OCI-LY7 (cell line): ENCODE measurements at regions not wholly inside any gene's neighbourhood (a gene's known extent, or its start where the extent isn't known, plus 50 kb on each side); places are given as distances from the start of the nearest gene placed in this dataset.

Experiments used
- BruUV-seq: library from RNA; stranded (reverse); fragments of 400-500 nt; replicated peaks from 2 replicates; lab custom pipeline; 2021; lab: Mats Ljungman, UMichigan
- CTCF ChIA-PET: fragments of 300-600 bp; sonication (Branson Sonifier 250); formaldehyde crosslinking; loops from one replicate; lab custom pipeline; 2022; ENCODE audit warnings: antibody characterized with exemption; ENCODE audit not compliant: unreplicated experiment; lab: Charles Lee
- POLR2A ChIA-PET: fragments of 300-600 bp; sonication (Branson Sonifier 250); formaldehyde crosslinking; loops from one replicate; lab custom pipeline; 2022; ENCODE audit warnings: antibody characterized with exemption; lab: Charles Lee
- DNase-seq: peaks from one replicate; pipeline ENCODE4 v3.0.0-alpha.2; 2015; ENCODE audit warnings: low spot score
- H2AFZ ChIP-seq: fragments of 200-600 bp; sonication (generic), shearing (Covaris generic); 2 replicates; pipeline ENCODE4 v1.6.1; 2014; ENCODE audit warnings: mild to moderate bottlenecking, antibody characterized with exemption, low read length, moderate library complexity
- H3K27ac ChIP-seq: fragments of 200-600 bp; sonication (generic); 2 replicates; pipeline ENCODE4 v1.5.1; 2014; ENCODE audit warnings: mixed run types, low read depth, mild to moderate bottlenecking, moderate library complexity, low read length, inconsistent platforms; ENCODE audit not compliant: poor library complexity, severe bottlenecking
- H3K36me3 ChIP-seq: fragments of 200-600 bp; sonication (generic); 2 replicates; pipeline ENCODE4 v1.6.1; 2014; ENCODE audit warnings: mild to moderate bottlenecking, antibody characterized with exemption, low read length, moderate library complexity, mixed read lengths; ENCODE audit not compliant: insufficient read depth
- H3K4me1 ChIP-seq: fragments of 200-600 bp; sonication (generic); 2 replicates; pipeline ENCODE4 v1.5.1; 2014; ENCODE audit warnings: mild to moderate bottlenecking, low read length; ENCODE audit not compliant: insufficient read depth, poor library complexity, severe bottlenecking
- H3K4me2 ChIP-seq: fragments of 200-600 bp; sonication (generic); 2 replicates; pipeline ENCODE4 v1.6.1; 2014; ENCODE audit warnings: mild to moderate bottlenecking, low read length
- H3K4me3 ChIP-seq: fragments of 200-600 bp; sonication (generic); 2 replicates; pipeline ENCODE4 v1.5.1; 2014; ENCODE audit warnings: mild to moderate bottlenecking, low read depth, low read length; ENCODE audit not compliant: poor library complexity, severe bottlenecking
- H3K79me2 ChIP-seq: fragments of 200-600 bp; sonication (generic); 2 replicates; pipeline ENCODE4 v1.6.1; 2016; ENCODE audit warnings: low read depth, mild to moderate bottlenecking, low read length, moderate library complexity, mixed read lengths; ENCODE audit not compliant: insufficient read depth
- H3K9me2 ChIP-seq: fragments of 200-600 bp; sonication (generic); 2 replicates; pipeline ENCODE4 v1.6.1; 2016; ENCODE audit warnings: mild to moderate bottlenecking, low read length, mixed read lengths; ENCODE audit not compliant: insufficient read depth
- H3K9me3 ChIP-seq: fragments of 200-600 bp; sonication (generic); 2 replicates; pipeline ENCODE4 v1.6.1; 2014; ENCODE audit warnings: mild to moderate bottlenecking, mixed run types, low read length, mixed read lengths
- H4K20me1 ChIP-seq: fragments of 200-600 bp; sonication (generic); 2 replicates; pipeline ENCODE4 v1.6.1; 2014; ENCODE audit warnings: mild to moderate bottlenecking, antibody characterized with exemption, low read length, moderate library complexity, mixed read lengths; ENCODE audit not compliant: insufficient read depth
- EZH2phosphoT487 ChIP-seq: fragments of 200-600 bp; sonication (generic); IDR thresholded peaks from 2 replicates; pipeline ENCODE4 v1.6.1; 2018; ENCODE audit warnings: low read depth, borderline replicate concordance, mild to moderate bottlenecking, mixed run types, antibody characterized with exemption, low read length, moderate library complexity, mixed read lengths
- intact Hi-C: fragments of 100-400 bp; cut with micrococcal nuclease; formaldehyde crosslinking; loops from one replicate; pipeline ENCODE4 v1.10.0; 2022; ENCODE audit not compliant: unreplicated experiment
- TF ChIP-seq, protein P1 (sequence below): fragments of 200-600 bp; sonication (generic); conservative IDR thresholded peaks from 2 replicates; pipeline ENCODE4 v1.5.1; 2014; ENCODE audit warnings: mild to moderate bottlenecking, antibody characterized with exemption, low read length, moderate library complexity, mixed read lengths

DNA sequence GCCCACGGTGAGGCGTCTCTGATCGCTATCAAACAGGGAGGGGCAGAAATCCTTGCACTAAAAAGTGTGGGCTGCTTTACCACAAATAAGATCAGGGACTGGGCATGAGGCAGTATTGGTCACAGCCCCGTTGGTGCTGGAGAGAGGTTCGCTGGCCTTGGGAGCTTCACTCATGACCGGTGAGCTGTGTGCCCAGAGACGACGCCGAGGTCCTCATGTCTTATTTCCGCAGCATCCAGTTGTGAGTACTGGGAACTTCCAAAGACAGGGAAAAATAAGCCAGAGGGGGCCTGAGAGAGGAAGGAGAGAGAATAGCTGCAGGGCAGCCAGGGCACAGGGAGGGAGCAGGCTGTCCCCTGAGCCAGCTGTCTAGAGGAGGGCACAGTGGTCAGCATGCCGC is 154.2 kb upstream of the PRKCQ start:
- CTCF ChIA-PET: no interaction called here
- POLR2A ChIA-PET: no interaction called here

DNA sequence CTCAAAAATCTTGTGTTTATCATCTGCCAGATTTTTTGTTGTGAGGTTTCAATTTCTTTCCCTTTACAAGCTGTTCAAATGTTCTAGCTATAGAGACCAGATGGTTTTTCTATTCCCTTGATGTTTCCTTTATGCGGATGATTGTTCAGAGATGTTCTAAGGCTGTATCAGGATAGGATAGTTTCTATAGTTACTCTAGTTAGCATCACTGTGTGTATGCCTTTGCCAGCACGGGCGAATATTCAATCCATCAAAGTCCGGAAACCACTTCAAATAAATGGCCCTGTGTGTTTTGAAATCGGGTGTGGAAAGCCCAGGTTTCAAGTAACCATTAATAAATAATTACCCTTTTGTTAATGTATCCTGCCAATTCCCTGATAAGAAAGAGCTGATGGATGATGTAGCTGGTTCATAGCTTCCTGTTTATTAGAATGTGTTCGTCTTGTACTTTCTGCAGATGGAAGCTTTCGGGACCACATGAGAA is 149.8 kb upstream of the PRKCQ start:
- Histone ChIP-seq H3K4me1 (no peaks in the 10 kb centered on the region), H3K4me3 (no peak overlapping the region), H3K36me3 (no peaks in the 10 kb centered on the region), H3K9me2 (no peaks in the 10 kb centered on the region), H3K4me2 (no peak overlapping the region), H4K20me1 (no peaks in the 10 kb centered on the region), H2AFZ (no peak overlapping the region), H3K9me3 (no peaks in the 10 kb centered on the region), H3K27ac (no peak overlapping the region), H3K79me2 (no peaks in the 10 kb centered on the region)
- DNase-seq: no peak
- CTCF ChIA-PET: no interaction called here
- intact Hi-C loops: no loop called here
- POLR2A ChIA-PET: interaction anchor here (0.7 kb wide), 1 partner anchor 1241 kb away, joined by 4 read pairs; no protein-coding TSS in a partner anchor
- TF ChIP-seq EZH2phosphoT487: no peak
- TF ChIP-seq, protein P1, sequence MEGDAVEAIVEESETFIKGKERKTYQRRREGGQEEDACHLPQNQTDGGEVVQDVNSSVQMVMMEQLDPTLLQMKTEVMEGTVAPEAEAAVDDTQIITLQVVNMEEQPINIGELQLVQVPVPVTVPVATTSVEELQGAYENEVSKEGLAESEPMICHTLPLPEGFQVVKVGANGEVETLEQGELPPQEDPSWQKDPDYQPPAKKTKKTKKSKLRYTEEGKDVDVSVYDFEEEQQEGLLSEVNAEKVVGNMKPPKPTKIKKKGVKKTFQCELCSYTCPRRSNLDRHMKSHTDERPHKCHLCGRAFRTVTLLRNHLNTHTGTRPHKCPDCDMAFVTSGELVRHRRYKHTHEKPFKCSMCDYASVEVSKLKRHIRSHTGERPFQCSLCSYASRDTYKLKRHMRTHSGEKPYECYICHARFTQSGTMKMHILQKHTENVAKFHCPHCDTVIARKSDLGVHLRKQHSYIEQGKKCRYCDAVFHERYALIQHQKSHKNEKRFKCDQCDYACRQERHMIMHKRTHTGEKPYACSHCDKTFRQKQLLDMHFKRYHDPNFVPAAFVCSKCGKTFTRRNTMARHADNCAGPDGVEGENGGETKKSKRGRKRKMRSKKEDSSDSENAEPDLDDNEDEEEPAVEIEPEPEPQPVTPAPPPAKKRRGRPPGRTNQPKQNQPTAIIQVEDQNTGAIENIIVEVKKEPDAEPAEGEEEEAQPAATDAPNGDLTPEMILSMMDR: no peak
- no TSS peak for BruUV-seq

More for the DNA sequence above, 154.2 kb upstream of the PRKCQ start:
- TF ChIP-seq EZH2phosphoT487: no peak
- TF ChIP-seq, protein P1: no peak
- no TSS peak for BruUV-seq
- no peaks in the 10 kb centered on the region for H4K20me1 ChIP-seq
- no peaks in the 10 kb centered on the region for H3K4me1 ChIP-seq
- no peaks in the 10 kb centered on the region for H3K9me3 ChIP-seq
- H3K27ac ChIP-seq: no peak overlapping the region
- no peak overlapping the region for H3K4me3 ChIP-seq
- no peaks in the 10 kb centered on the region for H3K79me2 ChIP-seq
- intact Hi-C loops: no loop called here
- DNase-seq: no peak
- no peaks in the 10 kb centered on the region for H3K9me2 ChIP-seq
- no peaks in the 10 kb centered on the region for H3K36me3 ChIP-seq
- no peak overlapping the region for H3K4me2 ChIP-seq
- no peak overlapping the region for H2AFZ ChIP-seq

DNA sequence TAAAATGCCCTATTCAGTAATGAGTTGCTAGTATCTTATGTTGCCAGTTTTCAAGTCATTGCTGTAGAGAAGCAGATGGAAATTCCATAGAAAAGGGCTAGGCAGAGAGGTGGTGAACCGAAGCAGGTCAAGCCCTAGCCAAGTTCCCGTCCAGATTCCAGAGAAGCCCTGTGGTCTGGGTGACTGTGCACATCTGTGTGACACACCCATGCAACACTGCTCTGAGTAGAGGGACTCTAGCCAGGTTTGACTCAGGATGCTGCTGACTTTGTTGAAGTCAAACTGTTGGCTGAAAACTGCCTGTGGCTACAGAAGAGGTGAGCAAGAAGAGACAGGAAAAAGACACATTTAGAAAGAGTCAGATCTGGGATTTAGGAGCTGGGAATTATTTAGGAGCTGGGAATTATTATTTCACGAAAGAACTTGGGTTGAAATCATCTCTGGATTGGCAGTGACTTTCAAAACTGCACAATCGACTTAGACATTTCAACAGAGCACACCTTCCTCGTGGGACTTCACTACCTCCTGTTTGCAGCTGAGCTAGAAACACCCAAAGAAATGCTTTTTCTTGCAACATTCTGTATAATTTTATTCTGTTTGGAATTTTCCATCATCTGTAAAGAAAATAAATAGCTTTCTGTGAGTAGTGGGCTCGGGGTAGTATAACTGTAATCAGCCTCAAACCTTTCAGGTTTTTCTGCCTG is 149.1 kb upstream of the PRKCQ start:
- ChIA-PET CTCF (no interaction called here), POLR2A (no interaction called here)
- no peak overlapping the region for H3K27ac ChIP-seq
- no peak overlapping the region for H2AFZ ChIP-seq
- H3K79me2 ChIP-seq: no peaks in the 10 kb centered on the region
- no peak for DNase-seq
- no peak overlapping the region for H3K4me3 ChIP-seq
- H3K9me2 ChIP-seq: no peaks in the 10 kb centered on the region
- H3K36me3 ChIP-seq: no peaks in the 10 kb centered on the region
- no peaks in the 10 kb centered on the region for H3K9me3 ChIP-seq
- TF ChIP-seq, protein P1: no peak
- no peak for TF ChIP-seq EZH2phosphoT487
- intact Hi-C loops: no loop called here
- BruUV-seq: no TSS peak
- H3K4me2 ChIP-seq: no peak overlapping the region
- no peaks in the 10 kb centered on the region for H3K4me1 ChIP-seq
- no peaks in the 10 kb centered on the region for H4K20me1 ChIP-seq
